ENCODE measurements at regions not wholly inside any gene's neighbourhood (a gene's known extent, or its start where the extent isn't known, plus 50 kb on each side); places are given as distances from the start of the nearest gene placed in this dataset.

GRCh38 chr2:56127463-56128152, 56.2 kb upstream of the CCDC85A start:
- H3K9me3 ChIP-seq: no peaks in the 10 kb centered on the region
- H3K27me3 ChIP-seq: no peaks in the 10 kb centered on the region
- H3K4me3 ChIP-seq: no peak overlapping the region
- H3K4me1 ChIP-seq: no peaks in the 10 kb centered on the region
- no peak overlapping the region for H3K27ac ChIP-seq (replicated peaks in 1 of 4)
- no peaks in the 10 kb centered on the region for H3K36me3 ChIP-seq
- intact Hi-C loops (cut with DNase I): no loop called here
- DNase-seq (ENCODE audit: extremely low spot score): no peak
- WGBS: 49% methylated on average over 6 of the region's 6 CpGs
- TF ChIP-seq EP300 (IDR thresholded peaks at IDR 0.05): no peak
- TF ChIP-seq POLR2AphosphoS5 (IDR thresholded peaks at IDR 0.05): no peak
- no peak for TF ChIP-seq POLR2A (IDR thresholded peaks at IDR 0.05; ENCODE audit: low read depth)
- TF ChIP-seq, protein P1, sequence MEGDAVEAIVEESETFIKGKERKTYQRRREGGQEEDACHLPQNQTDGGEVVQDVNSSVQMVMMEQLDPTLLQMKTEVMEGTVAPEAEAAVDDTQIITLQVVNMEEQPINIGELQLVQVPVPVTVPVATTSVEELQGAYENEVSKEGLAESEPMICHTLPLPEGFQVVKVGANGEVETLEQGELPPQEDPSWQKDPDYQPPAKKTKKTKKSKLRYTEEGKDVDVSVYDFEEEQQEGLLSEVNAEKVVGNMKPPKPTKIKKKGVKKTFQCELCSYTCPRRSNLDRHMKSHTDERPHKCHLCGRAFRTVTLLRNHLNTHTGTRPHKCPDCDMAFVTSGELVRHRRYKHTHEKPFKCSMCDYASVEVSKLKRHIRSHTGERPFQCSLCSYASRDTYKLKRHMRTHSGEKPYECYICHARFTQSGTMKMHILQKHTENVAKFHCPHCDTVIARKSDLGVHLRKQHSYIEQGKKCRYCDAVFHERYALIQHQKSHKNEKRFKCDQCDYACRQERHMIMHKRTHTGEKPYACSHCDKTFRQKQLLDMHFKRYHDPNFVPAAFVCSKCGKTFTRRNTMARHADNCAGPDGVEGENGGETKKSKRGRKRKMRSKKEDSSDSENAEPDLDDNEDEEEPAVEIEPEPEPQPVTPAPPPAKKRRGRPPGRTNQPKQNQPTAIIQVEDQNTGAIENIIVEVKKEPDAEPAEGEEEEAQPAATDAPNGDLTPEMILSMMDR (IDR thresholded peaks at IDR 0.05): no peak

DNA sequence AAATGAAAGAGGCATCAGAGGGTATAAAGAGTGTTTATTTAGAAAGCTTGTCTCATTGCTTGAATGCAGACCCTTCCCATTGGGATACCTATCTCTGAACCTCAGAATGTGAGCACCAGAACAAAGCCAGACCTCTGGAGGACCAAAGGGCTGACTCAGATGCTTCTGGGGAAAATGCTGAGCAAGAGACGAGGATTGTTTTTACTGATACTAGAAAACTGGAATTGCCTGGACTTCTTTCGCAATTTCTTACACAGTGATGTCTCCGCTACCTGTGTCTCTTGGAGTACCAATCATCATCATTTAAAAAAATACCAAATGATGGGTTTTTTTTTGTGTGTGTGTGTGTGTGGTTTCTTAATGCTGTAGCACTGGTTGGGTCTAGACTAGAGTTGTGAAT, 55.6 kb upstream of the CCDC85A start:
- TF ChIP-seq POLR2AphosphoS5 (IDR thresholded peaks at IDR 0.05) (no peak), EP300 (IDR thresholded peaks at IDR 0.05) (no peak), POLR2A (IDR thresholded peaks at IDR 0.05; ENCODE audit: low read depth) (no peak)
- TF ChIP-seq, protein P1 (IDR thresholded peaks at IDR 0.05): no peak
- WGBS: 95% methylated on average over 3 of the region's 3 CpGs
- H3K27ac ChIP-seq (replicated peaks in 1 of 4): no peak overlapping the region
- no peaks in the 10 kb centered on the region for H3K4me1 ChIP-seq
- intact Hi-C loops (cut with DNase I): no loop called here
- no peak overlapping the region for H3K4me3 ChIP-seq
- no peaks in the 10 kb centered on the region for H3K9me3 ChIP-seq
- DNase-seq (ENCODE audit: extremely low spot score): no peak
- no peaks in the 10 kb centered on the region for H3K27me3 ChIP-seq
- H3K36me3 ChIP-seq: no peaks in the 10 kb centered on the region

GRCh38 chr2:56130463-56131070, 53.2 kb upstream of the CCDC85A start:
- Histone ChIP-seq H3K27me3 (no peaks in the 10 kb centered on the region), H3K27ac (replicated peaks in 1 of 4) (no peak overlapping the region), H3K4me1 (no peaks in the 10 kb centered on the region), H3K36me3 (no peaks in the 10 kb centered on the region), H3K4me3 (no peak overlapping the region), H3K9me3 (no peaks in the 10 kb centered on the region)
- intact Hi-C loops (cut with DNase I): loop anchor here (5.0 kb wide), 1 partner anchor 413 kb away; no protein-coding TSS in a partner anchor
- no peak for DNase-seq (ENCODE audit: extremely low spot score)
- TF ChIP-seq POLR2A (IDR thresholded peaks at IDR 0.05; ENCODE audit: low read depth): no peak
- TF ChIP-seq, protein P1 (IDR thresholded peaks at IDR 0.05): peak in 1 of 3 experiments; percentile 43
- TF ChIP-seq EP300 (IDR thresholded peaks at IDR 0.05): no peak
- no peak for TF ChIP-seq POLR2AphosphoS5 (IDR thresholded peaks at IDR 0.05)
- 80% methylated on average over 5 of the region's 5 CpGs for WGBS

DNA sequence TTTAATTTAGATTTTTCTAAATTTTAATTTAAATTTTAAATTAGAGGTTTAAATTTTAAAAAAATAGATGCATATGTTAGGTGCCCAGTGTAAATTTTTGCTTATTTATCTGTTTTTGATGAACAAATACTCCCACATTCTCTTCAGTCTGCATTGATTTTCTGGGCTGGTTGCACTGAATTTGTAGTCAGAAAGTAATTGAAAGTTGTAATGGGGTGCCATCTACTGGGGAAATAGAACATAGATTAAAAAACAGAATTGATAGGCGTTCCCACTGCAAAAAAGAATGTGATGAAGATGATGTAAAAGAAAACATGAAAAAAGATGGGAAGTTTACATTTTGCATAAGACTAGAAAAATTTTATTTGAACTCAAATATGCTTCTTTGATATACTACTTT, 51.7 kb upstream of the CCDC85A start:
- Histone ChIP-seq H3K4me3 (no peak overlapping the region), H3K36me3 (no peaks in the 10 kb centered on the region), H3K27me3 (no peaks in the 10 kb centered on the region), H3K27ac (replicated peaks in 1 of 4) (no peak overlapping the region), H3K9me3 (no peaks in the 10 kb centered on the region), H3K4me1 (no peaks in the 10 kb centered on the region)
- intact Hi-C loops (cut with DNase I): loop anchor here (5.0 kb wide), 1 partner anchor 415 kb away; no protein-coding TSS in a partner anchor
- WGBS: 0% methylated on average over 1 of the region's 1 CpG
- no peak for DNase-seq (ENCODE audit: extremely low spot score)
- TF ChIP-seq, protein P1 (IDR thresholded peaks at IDR 0.05): peak; percentile 21 to 44 (median 30)
- no peak for TF ChIP-seq POLR2A (IDR thresholded peaks at IDR 0.05; ENCODE audit: low read depth)
